ENCODE measurements at regions not wholly inside any gene's neighbourhood (a gene's known extent, or its start where the extent isn't known, plus 50 kb on each side); places are given as distances from the start of the nearest gene placed in this dataset.

DNA sequence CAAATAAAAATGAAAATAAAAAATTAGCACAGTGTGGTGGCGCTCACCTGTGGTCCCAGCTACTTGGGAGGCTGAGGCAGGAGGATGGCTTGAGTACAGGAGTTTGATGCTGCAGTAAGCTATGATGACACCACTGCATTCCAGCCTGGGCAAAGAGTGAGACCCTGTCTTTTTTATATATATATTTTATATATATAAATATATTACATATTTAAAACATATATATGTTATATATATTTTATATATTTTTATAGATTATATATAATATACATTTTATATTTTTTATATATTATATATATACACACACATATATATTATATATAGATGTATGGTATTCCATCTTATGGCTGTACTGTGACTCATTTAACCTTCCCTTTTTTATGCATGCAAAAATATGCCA lies 87.6 kb upstream of the PMEPA1 start:
- no peak for TF ChIP-seq POLR2A (IDR thresholded peaks at IDR 0.05; ENCODE audit: borderline replicate concordance, extremely low read depth, insufficient read depth, insufficient read length)
- TF ChIP-seq RAD21 (IDR thresholded peaks at IDR 0.05; ENCODE audit: low read depth), result no peak
- TF ChIP-seq, protein P1, sequence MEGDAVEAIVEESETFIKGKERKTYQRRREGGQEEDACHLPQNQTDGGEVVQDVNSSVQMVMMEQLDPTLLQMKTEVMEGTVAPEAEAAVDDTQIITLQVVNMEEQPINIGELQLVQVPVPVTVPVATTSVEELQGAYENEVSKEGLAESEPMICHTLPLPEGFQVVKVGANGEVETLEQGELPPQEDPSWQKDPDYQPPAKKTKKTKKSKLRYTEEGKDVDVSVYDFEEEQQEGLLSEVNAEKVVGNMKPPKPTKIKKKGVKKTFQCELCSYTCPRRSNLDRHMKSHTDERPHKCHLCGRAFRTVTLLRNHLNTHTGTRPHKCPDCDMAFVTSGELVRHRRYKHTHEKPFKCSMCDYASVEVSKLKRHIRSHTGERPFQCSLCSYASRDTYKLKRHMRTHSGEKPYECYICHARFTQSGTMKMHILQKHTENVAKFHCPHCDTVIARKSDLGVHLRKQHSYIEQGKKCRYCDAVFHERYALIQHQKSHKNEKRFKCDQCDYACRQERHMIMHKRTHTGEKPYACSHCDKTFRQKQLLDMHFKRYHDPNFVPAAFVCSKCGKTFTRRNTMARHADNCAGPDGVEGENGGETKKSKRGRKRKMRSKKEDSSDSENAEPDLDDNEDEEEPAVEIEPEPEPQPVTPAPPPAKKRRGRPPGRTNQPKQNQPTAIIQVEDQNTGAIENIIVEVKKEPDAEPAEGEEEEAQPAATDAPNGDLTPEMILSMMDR (IDR thresholded peaks at IDR 0.05 in 2 of 3, conservative IDR thresholded peaks at IDR 0.05 in 1 of 3; ENCODE audit: borderline replicate concordance in 1 of 3, insufficient read depth in 1 of 3, low read depth in 2 of 3, low read length in 2 of 3), result no peak
- TF ChIP-seq EZH2 (IDR thresholded peaks at IDR 0.05), result no peak
- no peak for TF ChIP-seq POLR2AphosphoS5 (IDR thresholded peaks at IDR 0.05; ENCODE audit: low read depth, low read length)
- TF ChIP-seq TCF7L2 (IDR thresholded peaks at IDR 0.05; ENCODE audit: borderline replicate concordance, extremely low read depth, insufficient read depth, insufficient read length), result no peak
- TF ChIP-seq, protein P2, sequence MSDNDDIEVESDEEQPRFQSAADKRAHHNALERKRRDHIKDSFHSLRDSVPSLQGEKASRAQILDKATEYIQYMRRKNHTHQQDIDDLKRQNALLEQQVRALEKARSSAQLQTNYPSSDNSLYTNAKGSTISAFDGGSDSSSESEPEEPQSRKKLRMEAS (IDR thresholded peaks at IDR 0.05), result no peak
- TF ChIP-seq ELF1 (IDR thresholded peaks at IDR 0.05; ENCODE audit: borderline replicate concordance, low read depth), result no peak
- TF ChIP-seq SRF (IDR thresholded peaks at IDR 0.05; ENCODE audit: low read depth), result no peak
- TF ChIP-seq YY1 (IDR thresholded peaks at IDR 0.05; ENCODE audit: extremely low read depth, insufficient replicate concordance, low read depth, low read length), result no peak
- TF ChIP-seq EZH2phosphoT487 (IDR thresholded peaks at IDR 0.05; ENCODE audit: borderline replicate concordance), result no peak
- TF ChIP-seq CEBPB (IDR thresholded peaks at IDR 0.05; ENCODE audit: low read depth), result no peak

Measured in HCT116 (cell line).